Endometrial microvascular endothelial cells (primary cell): ENCODE measurements at regions not wholly inside any gene's neighbourhood (a gene's known extent, or its start where the extent isn't known, plus 50 kb on each side); places are given as distances from the start of the nearest gene placed in this dataset.
"Not testable (repeated sequence)": the region's sequence is repeated elsewhere in the genome, so short reads cannot be mapped to it uniquely, and the experiment has no call there.

Source experiments
- in situ Hi-C: cut with HindIII; loops from 2 replicates; pipeline ENCODE4 v1.10.0; 2017; ENCODE audit warnings: low sequenced_read_pairs, low pct_unique_long_range_greater_than_20kb; ENCODE audit errors: inconsistent ontology term

- in situ Hi-C loops: no loop called here
Measured at GRCh38 chr13:33403807-33404362, 118.3 kb upstream of the STARD13 start.

GRCh38 chr13:33405371-33405770 is 119.8 kb upstream of the STARD13 start:
- in situ Hi-C loops: no loop called here

- in situ Hi-C loops: no loop called here
Measured at GRCh38 chr13:33409673-33410510, 124.3 kb upstream of the STARD13 start.

GRCh38 chr13:33410619-33411018 is 125.1 kb upstream of the STARD13 start:
- in situ Hi-C loops: no loop called here

- in situ Hi-C loops: no loop called here
Measured at GRCh38 chr13:33411312-33411711, 125.8 kb upstream of the STARD13 start.

- in situ Hi-C loops: no loop called here
Measured at GRCh38 chr13:33415822-33416221, 130.3 kb upstream of the STARD13 start.

GRCh38 chr13:33418224-33418953 is 132.8 kb upstream of the STARD13 start:
- in situ Hi-C loops: not testable (repeated sequence)

- in situ Hi-C loops: not testable (repeated sequence)
Measured at GRCh38 chr13:33420117-33420516, 134.6 kb upstream of the STARD13 start.

- in situ Hi-C loops: no loop called here
Measured at GRCh38 chr13:33426131-33426530, 140.6 kb upstream of the STARD13 start.

- in situ Hi-C loops: no loop called here
Measured at GRCh38 chr13:33433316-33433715, 147.8 kb upstream of the STARD13 start.

- in situ Hi-C loops: no loop called here
Measured at GRCh38 chr13:33434676-33435075, 149.1 kb upstream of the STARD13 start.

GRCh38 chr13:33435207-33435606 is 149.7 kb upstream of the STARD13 start:
- in situ Hi-C loops: no loop called here

- in situ Hi-C loops: no loop called here
Measured at GRCh38 chr13:33438918-33439317, 153.4 kb upstream of the STARD13 start.

- in situ Hi-C loops: no loop called here
Measured at GRCh38 chr13:33441015-33441414, 155.5 kb upstream of the STARD13 start.

GRCh38 chr13:33445024-33445423 is 159.5 kb upstream of the STARD13 start:
- in situ Hi-C loops: no loop called here

GRCh38 chr13:33445476-33445875 is 159.9 kb upstream of the STARD13 start:
- in situ Hi-C loops: no loop called here

- in situ Hi-C loops: no loop called here
Measured at GRCh38 chr13:33446821-33447725, 161.5 kb upstream of the STARD13 start.

GRCh38 chr13:33448889-33449288 is 163.3 kb upstream of the STARD13 start:
- in situ Hi-C loops: no loop called here
